Common myeloid progenitor, CD34-positive (primary cell): ENCODE measurements at regions not wholly inside any gene's neighbourhood (a gene's known extent, or its start where the extent isn't known, plus 50 kb on each side); places are given as distances from the start of the nearest gene placed in this dataset.

Experiments used
- CTCF ChIA-PET: fragments of 350-600 bp; sonication (Branson Sonifier 250); formaldehyde crosslinking; loops from one replicate; lab custom pipeline; 2021; ENCODE audit warnings: antibody characterized with exemption; lab: Charles Lee
- POLR2A ChIA-PET: fragments of 350-600 bp; sonication (Branson Sonifier 250); formaldehyde crosslinking; loops from one replicate; lab custom pipeline; 2021; ENCODE audit warnings: antibody characterized with exemption; lab: Charles Lee
- DNase-seq, 3 donors: peaks; one replicate each; pipeline versions ENCODE4 v3.0.0 to v3.0.0-alpha.2; 2013
- H3K27ac ChIP-seq, 2 experiments: 1 replicate in 1 of 2; 2 replicates in 1 of 2; pipeline ENCODE4 v1.7.0; 2013; ENCODE audit warnings: inconsistent platforms in 2 of 2, low read length in 2 of 2, mild to moderate bottlenecking in 2 of 2, low read depth in 1 of 2, moderate library complexity in 1 of 2; ENCODE audit not compliant: severe bottlenecking in 2 of 2, insufficient read depth in 1 of 2, poor library complexity in 1 of 2
- H3K27me3 ChIP-seq, 5 experiments: replicated peaks in 2 of 5; 1 replicate in 3 of 5; 2 replicates in 2 of 5; pipeline versions ENCODE4 v1.6.1 to v1.7.0; 2013; ENCODE audit warnings: low read length in 4 of 5, mild to moderate bottlenecking in 2 of 5, moderate library complexity in 2 of 5, inconsistent platforms in 1 of 5; ENCODE audit not compliant: insufficient read depth in 5 of 5, control insufficient read depth in 4 of 5
- H3K36me3 ChIP-seq, 4 experiments: 1 replicate in 2 of 4; 2 replicates in 2 of 4; pipeline versions ENCODE4 v1.6.1 to v1.7.0; 2013; ENCODE audit warnings: low read length in 3 of 4, control low read depth in 1 of 4, mild to moderate bottlenecking in 1 of 4; ENCODE audit not compliant: control insufficient read depth in 4 of 4, insufficient read depth in 4 of 4
- H3K4me1 ChIP-seq, 4 experiments: 1 replicate in 3 of 4; 2 replicates in 1 of 4; pipeline versions ENCODE4 v1.6.1 to v1.7.1; 2013; ENCODE audit warnings: low read length in 3 of 4, mild to moderate bottlenecking in 3 of 4, control low read depth in 1 of 4, inconsistent platforms in 1 of 4, moderate library complexity in 1 of 4; ENCODE audit not compliant: control insufficient read depth in 4 of 4, insufficient read depth in 4 of 4; ENCODE audit errors: control extremely low read depth in 1 of 4
- H3K4me3 ChIP-seq, 7 experiments: 1 replicate in 4 of 7; 2 replicates in 3 of 7; pipeline versions ENCODE4 v1.5.1 to v1.7.0; 2013; ENCODE audit warnings: mild to moderate bottlenecking in 7 of 7, low read length in 6 of 7, moderate library complexity in 6 of 7, inconsistent platforms in 2 of 7, low read depth in 2 of 7, control low read depth in 1 of 7; ENCODE audit not compliant: insufficient read depth in 4 of 7, control insufficient read depth in 1 of 7; ENCODE audit errors: extremely low read depth in 1 of 7
- H3K9me3 ChIP-seq, 5 experiments: 1 replicate in 4 of 5; 2 replicates in 1 of 5; pipeline versions ENCODE4 v1.6.1 to v1.7.1; 2013; ENCODE audit warnings: low read length in 4 of 5, mild to moderate bottlenecking in 2 of 5, inconsistent platforms in 1 of 5, low read depth in 1 of 5, moderate library complexity in 1 of 5; ENCODE audit not compliant: control insufficient read depth in 4 of 5, insufficient read depth in 2 of 5; ENCODE audit errors: control extremely low read depth in 1 of 5
- WGBS: methylation state at CpG from one replicate; pipeline ENCODE4 v1.1.5; 2013; ENCODE audit not compliant: insufficient coverage; 5-methylcytosine and 5-hydroxymethylcytosine counted together

DNA sequence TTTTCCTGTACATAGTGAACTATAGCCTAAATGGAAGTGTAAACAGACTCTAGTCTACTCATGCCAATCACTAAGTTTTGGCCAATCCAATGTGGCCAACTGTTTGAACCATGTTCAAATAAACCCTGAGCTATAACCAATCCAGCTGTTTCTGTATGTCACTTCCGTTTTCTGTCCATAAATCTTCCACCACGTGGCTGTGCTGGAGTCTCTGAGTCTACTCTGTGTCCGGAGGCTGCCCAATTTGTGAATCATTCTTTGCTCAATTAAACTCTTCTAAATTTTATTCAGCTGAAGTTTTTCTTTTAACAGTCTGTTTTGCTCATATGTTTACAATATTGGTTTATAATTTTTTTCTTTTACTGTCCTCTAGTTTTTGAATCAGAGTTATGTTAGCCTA lies 112.3 kb upstream of the BANK1 start:
- H3K9me3 ChIP-seq = peaks cover 0 to 3% (median 0%) of the 10 kb centered on the region in 5 experiments
- ChIA-PET CTCF (interaction anchor here (0.6 kb wide), 1 partner anchor 1599 kb away, joined by 4 read pairs; no protein-coding TSS in a partner anchor), POLR2A (interaction anchor here (0.6 kb wide), 1 partner anchor 1652 kb away, joined by 5 read pairs; no protein-coding TSS in a partner anchor)
- H3K4me3 ChIP-seq = no peak overlapping the region
- WGBS = 35% methylated on average over 2 of the region's 3 CpGs
- H3K36me3 ChIP-seq = no peaks in the 10 kb centered on the region
- H3K27ac ChIP-seq = no peak overlapping the region
- no peaks in the 10 kb centered on the region for H3K4me1 ChIP-seq
- DNase-seq = no peak
- no peaks in the 10 kb centered on the region for H3K27me3 ChIP-seq

DNA sequence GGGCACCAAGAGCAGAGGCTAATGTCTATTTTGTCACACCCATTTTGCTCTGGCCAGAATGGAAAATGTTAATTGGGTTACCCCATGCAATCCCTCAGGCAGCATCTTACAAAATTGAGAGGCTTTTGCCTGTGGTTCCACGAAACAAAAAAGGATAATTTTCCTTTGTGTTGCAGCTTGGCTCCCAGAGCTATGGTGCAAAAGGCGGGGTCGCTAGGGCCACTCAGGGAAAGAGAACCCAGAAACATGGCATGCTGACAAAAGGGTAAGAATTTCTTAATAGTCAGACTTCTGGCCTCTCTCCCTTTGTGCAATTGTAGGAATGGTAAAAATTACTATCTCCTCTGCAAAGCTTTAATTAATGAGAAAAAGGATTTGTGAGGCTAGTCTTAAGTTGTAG lies 119.6 kb upstream of the BANK1 start:
- no peak overlapping the region for H3K27ac ChIP-seq
- WGBS = 97% methylated on average over 3 of the region's 3 CpGs
- H3K36me3 ChIP-seq = no peaks in the 10 kb centered on the region
- H3K4me1 ChIP-seq = no peaks in the 10 kb centered on the region
- ChIA-PET POLR2A (no interaction called here), CTCF (no interaction called here)
- no peak overlapping the region for H3K4me3 ChIP-seq
- no peak for DNase-seq
- no peaks in the 10 kb centered on the region for H3K27me3 ChIP-seq
- peaks cover 0 to 5% (median 0%) of the 10 kb centered on the region in 5 experiments for H3K9me3 ChIP-seq

DNA sequence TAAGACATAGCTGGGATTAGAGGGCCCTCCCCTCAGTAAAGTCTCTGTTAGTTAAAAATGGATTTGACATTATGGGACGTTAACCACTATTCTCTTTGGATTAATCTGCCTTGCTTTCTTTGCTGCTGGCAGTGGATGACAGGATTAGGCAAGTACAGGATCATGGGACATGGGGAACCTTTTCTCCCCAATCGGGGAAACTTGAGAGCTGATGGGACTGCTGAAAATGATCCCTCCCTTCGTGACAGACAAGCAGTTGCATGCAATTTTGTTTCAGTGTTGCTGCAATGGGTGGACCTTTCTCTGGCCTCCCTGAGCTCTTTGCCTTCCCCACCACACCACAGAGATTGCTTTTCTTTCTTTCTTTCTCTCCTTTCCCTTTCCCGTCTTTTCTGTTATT lies 120.2 kb upstream of the BANK1 start:
- CTCF ChIA-PET = interaction anchor here (1.0 kb wide), 1 partner anchor 11 kb away, joined by 3 read pairs; no protein-coding TSS in a partner anchor
- POLR2A ChIA-PET = no interaction called here
- 94% methylated on average over 4 of the region's 4 CpGs for WGBS

DNA sequence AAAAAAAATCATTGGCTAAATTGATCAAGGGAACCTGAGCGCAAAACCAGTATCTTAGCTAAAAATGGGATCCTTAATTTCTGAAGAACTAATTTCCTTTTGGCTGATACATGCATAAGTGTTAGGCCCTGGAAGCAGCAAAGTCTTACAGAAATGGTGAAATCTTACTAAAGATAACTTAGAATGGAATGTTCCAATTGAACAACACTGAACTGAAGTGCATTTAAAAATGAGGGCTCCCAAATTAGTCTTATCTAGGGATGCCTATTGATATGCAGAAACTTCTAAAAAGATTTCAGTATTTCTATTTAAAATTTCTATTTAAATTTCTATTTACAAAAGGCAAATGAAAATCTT lies 120.7 kb upstream of the BANK1 start:
- ChIA-PET POLR2A (no interaction called here), CTCF (interaction anchor here (1.0 kb wide), 1 partner anchor 11 kb away, joined by 3 read pairs; no protein-coding TSS in a partner anchor)
- Histone ChIP-seq H3K27me3 (no peaks in the 10 kb centered on the region), H3K4me3 (no peak overlapping the region), H3K4me1 (no peaks in the 10 kb centered on the region), H3K36me3 (no peaks in the 10 kb centered on the region), H3K27ac (no peak overlapping the region), H3K9me3 (peaks cover 0 to 5% (median 0%) of the 10 kb centered on the region in 5 experiments)
- no peak for DNase-seq
- WGBS = 100% methylated on average over 1 of the region's 1 CpG

More for the DNA sequence above, 120.2 kb upstream of the BANK1 start:
- Histone ChIP-seq H3K9me3 (peaks cover 0 to 5% (median 0%) of the 10 kb centered on the region in 5 experiments), H3K36me3 (no peaks in the 10 kb centered on the region), H3K27me3 (no peaks in the 10 kb centered on the region), H3K27ac (no peak overlapping the region), H3K4me1 (no peaks in the 10 kb centered on the region), H3K4me3 (no peak overlapping the region)
- DNase-seq = no peak

DNA sequence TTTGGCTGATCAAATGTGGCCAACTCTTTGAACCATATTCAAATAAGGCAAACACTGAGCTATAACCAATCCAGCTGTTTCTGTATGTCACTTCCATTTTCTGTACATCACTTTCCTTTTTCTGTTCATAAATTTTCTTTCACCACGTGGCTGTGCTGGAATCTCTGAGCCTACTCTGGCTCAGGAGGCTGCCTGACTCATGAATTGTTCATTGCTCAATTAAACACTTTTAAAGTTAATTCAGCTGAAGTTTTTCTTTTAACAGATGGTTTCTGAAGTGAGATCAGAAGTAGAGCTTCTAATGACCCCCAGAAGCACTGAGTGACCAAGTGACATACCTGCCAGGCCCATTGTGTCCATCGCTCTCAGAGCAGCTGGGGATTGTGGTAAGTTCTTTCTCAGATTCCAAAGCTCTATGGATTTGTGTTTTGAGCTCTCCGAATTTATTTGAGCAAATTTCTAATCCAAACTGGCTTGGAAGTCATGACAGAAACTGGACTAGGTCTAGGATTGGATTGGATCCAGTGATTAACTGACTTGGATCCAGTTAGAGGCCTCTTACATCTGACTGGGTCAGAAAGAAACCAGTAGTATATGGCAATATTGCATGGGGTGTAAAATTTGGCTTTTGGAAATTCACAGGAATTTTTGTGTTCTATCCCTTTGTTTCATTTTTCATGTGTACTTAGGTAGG lies 121.2 kb upstream of the BANK1 start:
- 92% methylated on average over 2 of the region's 3 CpGs for WGBS
- no peak overlapping the region for H3K4me3 ChIP-seq
- H3K27me3 ChIP-seq = no peaks in the 10 kb centered on the region
- no peaks in the 10 kb centered on the region for H3K36me3 ChIP-seq
- H3K27ac ChIP-seq = no peak overlapping the region
- no peaks in the 10 kb centered on the region for H3K4me1 ChIP-seq
- POLR2A ChIA-PET = no interaction called here
- no peak for DNase-seq
- CTCF ChIA-PET = interaction anchor here (1.0 kb wide), 1 partner anchor 12 kb away, joined by 3 read pairs; no protein-coding TSS in a partner anchor
- H3K9me3 ChIP-seq = peaks cover 0 to 4% (median 0%) of the 10 kb centered on the region in 5 experiments

DNA sequence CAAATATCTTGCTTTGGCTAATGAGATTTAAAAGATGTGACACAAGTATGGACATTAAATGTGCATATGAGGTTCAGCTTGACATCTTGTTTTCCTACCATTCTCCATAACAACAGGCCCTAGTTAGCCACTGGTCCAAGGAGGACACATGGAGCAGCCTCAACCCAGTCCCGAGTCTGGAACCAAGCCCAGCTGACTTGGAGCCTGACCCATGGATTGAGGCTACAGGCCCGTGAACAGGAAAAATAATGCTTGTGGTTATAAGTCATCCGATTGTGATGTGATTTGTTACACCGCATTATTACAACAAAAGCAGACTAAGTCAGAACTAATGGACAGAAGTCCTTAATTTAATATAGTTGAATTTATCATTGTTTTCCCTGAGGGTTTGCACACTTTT lies 123.2 kb upstream of the BANK1 start:
- 100% methylated on average over 2 of the region's 4 CpGs for WGBS
- CTCF ChIA-PET = no interaction called here

DNA sequence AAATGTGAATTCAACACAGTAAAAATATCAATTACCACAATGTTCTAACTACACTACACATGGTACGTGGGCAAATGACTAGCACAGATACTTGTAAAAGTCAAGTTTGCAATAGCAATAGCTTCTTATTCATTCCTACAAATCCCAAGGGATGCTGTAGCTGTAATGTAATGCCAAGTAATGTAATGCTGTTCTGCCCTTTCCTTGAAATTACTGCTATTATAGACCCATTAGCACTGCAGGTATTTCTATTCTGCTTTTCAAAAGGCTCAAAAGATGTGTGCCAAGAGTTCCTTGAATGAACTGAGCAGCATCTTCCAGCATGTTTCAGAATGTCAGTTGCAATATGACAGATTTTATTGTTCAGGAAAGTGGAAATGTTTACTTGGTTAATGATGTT lies 129.9 kb upstream of the BANK1 start:
- CTCF ChIA-PET = no interaction called here
- no peak overlapping the region for H3K4me3 ChIP-seq
- WGBS = no CpG with 5 or more reads among the region's 1 CpG

More for the DNA sequence above, 123.2 kb upstream of the BANK1 start:
- no peaks in the 10 kb centered on the region for H3K27me3 ChIP-seq
- no peak overlapping the region for H3K27ac ChIP-seq
- peaks cover 0 to 2% (median 0%) of the 10 kb centered on the region in 5 experiments for H3K9me3 ChIP-seq
- no peaks in the 10 kb centered on the region for H3K36me3 ChIP-seq
- POLR2A ChIA-PET = no interaction called here
- H3K4me1 ChIP-seq = no peaks in the 10 kb centered on the region
- no peak overlapping the region for H3K4me3 ChIP-seq
- DNase-seq = no peak

More for the DNA sequence above, 129.9 kb upstream of the BANK1 start:
- Histone ChIP-seq H3K4me1 (no peaks in the 10 kb centered on the region), H3K27me3 (no peaks in the 10 kb centered on the region), H3K27ac (no peak overlapping the region), H3K9me3 (peaks cover 0 to 2% (median 0%) of the 10 kb centered on the region in 5 experiments), H3K36me3 (no peaks in the 10 kb centered on the region)
- POLR2A ChIA-PET = no interaction called here
- no peak for DNase-seq
